GM19238 (cell line): ENCODE measurements at regions not wholly inside any gene's neighbourhood (a gene's known extent, or its start where the extent isn't known, plus 50 kb on each side); places are given as distances from the start of the nearest gene placed in this dataset.

Experiments used
- DNase-seq: peaks from one replicate; pipeline ENCODE4 v3.0.0; 2011; ENCODE audit warnings: low spot score; ENCODE audit not compliant: insufficient read length

- DNase-seq, result no peak
These were observed 135.9 kb upstream of the SLC1A4 start for GRCh38 chr2:64853306-64853705.

- no peak for DNase-seq
These were observed 135.3 kb upstream of the SLC1A4 start for GRCh38 chr2:64853894-64854293.

DNA sequence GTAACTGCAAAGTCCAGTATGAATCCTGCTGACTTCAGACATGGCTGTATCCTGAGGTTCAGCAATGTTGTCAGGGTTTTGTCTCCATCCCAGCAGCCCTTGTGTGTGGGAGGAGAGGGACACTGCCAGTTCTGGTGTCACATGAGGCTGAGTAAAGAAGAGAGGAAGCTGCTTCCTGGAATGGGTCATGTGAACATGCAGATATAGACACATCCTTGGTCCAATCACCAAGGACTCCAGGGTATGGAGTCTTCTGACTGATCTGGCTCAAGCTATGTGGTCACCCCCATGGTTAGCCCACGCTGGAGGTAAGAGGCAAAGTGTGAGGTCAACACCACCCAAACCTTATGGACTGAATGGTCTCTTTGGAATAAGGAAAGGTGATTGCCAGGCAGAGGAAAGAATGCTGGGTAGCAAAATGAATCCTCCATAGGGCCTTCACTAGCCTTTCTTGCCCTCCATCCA lies 134.4 kb upstream of the SLC1A4 start:
- no peak for DNase-seq

DNA sequence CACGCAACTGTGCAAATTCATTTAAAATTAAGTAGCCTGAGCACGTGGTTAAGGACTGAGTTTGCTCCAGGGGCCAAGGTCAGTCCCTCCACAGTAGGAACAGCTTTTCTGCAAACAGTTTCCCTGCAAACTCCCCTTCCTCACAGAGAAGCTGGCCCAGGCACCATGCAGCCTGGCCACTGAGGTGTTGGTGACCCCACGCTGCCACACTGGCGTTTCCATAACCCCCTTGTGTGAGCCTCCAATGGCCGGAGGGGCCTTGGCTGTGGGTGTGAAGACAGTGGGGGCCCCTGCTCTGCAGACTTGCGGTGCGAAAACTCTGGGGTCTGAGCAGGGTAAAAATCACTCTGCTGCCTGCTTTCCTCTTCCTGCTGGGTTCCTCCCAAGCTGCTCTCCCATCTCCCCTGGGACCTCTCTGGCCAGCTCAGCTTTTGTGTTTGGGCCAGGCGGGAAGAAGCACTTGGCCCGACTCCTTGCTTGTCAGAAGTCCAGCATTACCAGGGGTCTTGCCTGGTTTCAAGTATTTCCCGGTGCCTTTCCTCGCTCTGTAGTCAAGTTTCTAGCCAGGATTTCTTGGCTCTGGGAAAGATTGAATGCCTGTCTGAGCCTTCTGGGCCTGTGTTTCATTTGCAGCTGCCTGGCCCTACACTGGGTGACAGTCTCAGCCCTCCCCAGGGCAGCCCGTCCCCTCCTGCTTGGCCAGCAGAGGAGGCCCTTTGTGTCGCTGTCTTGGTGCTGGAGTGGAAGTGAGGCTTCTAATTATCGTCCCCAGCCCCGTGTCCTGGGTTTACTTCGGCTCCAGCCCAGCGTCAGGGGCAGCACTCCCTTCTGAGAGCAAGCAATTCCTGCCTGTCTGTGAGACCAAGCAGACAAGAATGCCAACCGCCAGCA lies 131.4 kb upstream of the SLC1A4 start:
- no peak for DNase-seq

- DNase-seq, result no peak
These were observed 130.5 kb upstream of the SLC1A4 start for GRCh38 chr2:64858541-64859311.

DNA sequence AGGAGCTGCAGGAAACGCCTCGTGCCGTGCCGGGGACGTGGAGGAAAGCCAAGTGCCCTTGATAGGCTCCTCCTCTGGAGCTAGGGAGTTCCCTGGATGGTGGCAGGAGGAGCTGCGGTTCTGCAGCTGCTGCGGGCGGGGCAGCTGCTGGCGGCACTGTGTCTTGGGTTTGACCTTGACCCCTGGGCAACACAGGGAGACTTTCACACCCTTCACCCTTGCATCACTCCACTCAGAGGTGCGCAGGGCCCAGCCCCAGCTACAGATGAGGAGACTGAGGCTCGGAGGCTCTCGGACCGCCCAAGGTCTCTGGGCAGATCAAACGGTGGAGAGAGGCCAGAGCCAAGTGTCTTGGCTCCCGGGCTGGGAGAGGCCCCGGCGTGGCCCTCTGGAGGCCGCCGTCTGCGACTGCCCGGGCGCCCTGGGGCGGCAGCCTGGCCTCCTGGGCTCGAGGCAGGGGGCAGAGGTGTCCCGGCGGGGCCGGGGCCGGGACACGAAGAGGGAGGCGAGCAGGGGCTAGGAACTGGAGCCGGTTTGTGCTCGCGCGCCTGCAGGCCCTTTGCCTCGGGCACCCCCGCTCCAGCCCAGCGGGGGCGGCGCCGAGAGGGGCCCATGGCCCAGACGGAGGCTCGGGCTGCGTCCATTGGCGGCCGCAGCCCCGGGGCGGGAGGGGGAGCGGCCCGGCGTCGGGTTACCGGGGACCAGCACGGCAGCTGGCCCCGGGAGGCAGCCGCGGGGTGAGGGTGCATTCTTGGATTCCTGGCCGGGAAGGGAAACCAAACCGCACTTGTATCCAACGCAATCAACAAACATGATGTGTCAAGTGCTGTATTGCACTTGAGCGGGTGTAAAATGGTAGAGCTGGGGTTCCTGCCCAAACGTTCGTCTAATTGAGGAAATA lies 129.6 kb upstream of the SLC1A4 start:
- DNase-seq, result peak; percentile 44

- no peak for DNase-seq
These were observed 128.8 kb upstream of the SLC1A4 start for GRCh38 chr2:64860276-64860885.

- no peak for DNase-seq
These were observed 128.3 kb upstream of the SLC1A4 start for GRCh38 chr2:64860936-64861335.

DNA sequence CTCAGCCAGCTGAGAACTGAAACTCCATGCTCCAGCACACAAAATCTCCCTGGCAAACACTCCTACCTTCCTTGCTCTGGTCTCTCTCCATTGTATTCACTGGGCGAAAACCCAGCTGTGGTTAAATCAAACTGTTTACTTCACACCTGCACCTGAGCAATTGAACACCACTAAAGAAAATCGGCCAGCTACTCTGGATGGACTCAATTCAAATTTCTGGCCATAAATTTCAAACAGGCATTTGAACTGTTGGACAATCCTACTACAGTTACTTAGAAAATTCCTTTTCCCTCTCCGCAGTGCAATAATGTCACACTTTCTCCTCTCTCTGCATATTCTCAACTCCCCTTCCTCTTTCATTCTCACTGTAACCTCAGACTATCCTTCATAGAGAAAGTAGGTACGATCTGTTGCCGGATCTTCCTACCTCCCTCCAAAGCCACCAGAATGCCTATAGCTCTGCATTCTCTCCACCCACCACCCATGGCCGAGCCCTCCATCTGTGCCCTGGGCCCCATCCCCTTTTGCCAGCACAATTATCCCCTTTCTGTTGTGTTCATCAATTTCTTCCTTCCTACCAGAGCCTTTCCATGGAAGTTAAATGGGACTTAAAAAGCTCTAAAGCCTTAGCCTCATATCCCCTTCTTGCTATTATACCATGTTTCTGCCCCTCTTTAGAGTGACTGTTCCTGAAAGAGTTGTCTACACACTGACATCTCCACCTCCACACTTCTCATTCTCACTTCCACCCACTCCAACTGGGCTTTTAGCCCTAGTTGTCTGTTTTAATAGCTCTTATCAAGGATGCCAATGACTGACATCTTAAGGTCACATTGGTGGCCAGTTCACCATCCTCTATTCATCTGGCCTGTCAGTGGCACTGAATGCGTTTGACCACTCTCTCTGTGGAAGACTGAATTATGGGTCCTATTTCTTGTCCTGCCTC lies 127.5 kb upstream of the SLC1A4 start:
- no peak for DNase-seq

GRCh38 chr2:64862623-64863022 lies 126.6 kb upstream of the SLC1A4 start:
- no peak for DNase-seq

DNA sequence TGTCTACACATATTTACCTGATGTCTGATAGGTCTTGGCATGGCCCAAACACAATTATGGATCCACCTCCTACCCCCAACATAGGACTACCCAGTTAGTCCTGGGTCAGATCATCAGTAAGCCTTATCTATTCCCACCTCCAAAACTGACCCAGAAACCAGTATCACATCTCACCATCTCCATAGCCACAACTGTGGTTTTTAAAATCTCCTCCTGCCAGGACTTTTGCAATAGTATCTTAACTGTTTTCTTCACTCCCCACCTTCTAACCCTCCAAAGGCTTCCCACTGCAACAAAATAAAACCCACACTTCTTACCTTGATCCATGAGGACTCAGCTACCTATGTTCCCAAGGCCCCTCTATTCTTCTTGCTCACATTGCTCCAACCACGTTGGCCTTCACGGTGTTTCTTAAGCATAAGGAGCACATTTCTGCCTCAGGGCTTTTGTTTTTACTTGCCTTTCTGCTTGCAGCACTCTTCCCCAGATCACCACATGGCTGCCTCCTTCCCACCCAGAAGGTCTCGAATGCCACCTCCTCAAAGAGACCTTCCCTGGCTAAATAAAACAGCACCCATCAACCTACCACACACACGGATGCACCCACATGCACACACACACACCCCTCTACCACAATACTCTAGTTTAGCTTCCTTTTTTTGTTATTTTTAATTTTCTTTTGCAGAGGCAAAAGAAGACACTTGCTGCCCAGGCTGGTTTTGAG lies 125.9 kb upstream of the SLC1A4 start:
- DNase-seq, result no peak

GRCh38 chr2:64865073-64865830 lies 123.9 kb upstream of the SLC1A4 start:
- DNase-seq, result peak; percentile 80

DNA sequence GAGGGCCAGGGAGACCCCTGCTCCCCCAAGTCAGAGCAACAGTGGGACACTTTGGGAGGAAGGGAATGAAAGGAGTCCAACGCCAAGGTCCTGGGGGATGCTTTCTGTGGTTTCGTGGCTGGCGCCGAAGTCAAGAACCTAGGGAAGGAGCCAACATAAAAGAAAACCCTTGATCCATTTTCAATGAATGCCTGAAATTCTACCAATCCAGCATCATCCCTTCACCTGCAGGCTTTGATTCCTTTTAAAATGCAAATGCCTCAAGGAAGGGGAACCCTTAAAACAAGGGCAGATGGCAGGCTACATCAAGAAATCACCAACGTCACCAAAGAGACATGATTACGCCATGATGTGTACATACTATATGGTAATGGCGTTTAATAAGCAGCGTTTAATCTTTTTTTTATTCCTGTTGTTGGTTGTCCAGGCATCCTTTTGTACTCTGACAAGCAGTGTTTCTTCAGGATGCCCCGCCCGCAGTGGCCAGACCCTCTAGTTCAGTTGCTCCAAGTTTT lies 123.3 kb upstream of the SLC1A4 start:
- DNase-seq, result no peak

DNA sequence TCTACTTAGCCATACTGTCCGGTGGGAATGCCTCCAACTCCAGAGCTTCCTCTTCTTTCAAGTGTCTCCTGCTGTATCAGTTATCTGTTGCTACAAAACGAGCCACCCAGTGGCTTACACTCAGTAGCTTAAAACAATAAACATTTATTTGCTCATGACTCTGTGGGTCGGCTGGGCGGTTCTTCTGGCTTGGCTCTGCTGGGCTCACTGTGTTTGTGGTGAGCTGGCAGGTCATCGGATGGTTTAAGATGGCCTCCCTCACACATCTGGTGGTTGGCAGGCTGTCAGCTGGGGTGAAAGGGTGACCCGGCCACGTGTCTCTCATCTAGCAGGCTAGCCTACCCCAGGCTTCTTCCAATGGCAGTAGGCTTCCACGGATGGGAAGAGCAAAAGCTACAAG lies 122.4 kb upstream of the SLC1A4 start:
- no peak for DNase-seq

GRCh38 chr2:64867253-64867996 lies 121.8 kb upstream of the SLC1A4 start:
- DNase-seq, result no peak

DNA sequence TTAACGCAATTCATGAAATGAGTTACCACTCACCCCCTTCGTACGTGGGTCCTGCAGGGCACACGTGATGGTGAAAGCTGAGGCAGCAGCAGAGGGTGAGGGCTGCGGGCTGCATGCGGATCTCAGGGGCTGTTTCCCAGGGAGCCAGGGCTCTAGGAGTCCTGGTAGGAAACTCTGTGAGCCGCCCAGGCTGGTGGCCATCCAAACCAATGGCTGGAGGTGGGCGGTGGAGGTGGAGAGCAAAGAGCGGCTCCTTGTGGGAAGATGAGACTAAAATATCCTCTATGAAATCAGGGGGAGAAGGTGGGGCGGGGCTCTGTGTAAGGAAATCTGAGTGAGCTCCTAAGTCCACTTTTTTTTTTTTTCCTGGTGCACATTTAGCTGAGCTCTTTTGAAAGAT lies 120.1 kb upstream of the SLC1A4 start:
- no peak for DNase-seq

DNA sequence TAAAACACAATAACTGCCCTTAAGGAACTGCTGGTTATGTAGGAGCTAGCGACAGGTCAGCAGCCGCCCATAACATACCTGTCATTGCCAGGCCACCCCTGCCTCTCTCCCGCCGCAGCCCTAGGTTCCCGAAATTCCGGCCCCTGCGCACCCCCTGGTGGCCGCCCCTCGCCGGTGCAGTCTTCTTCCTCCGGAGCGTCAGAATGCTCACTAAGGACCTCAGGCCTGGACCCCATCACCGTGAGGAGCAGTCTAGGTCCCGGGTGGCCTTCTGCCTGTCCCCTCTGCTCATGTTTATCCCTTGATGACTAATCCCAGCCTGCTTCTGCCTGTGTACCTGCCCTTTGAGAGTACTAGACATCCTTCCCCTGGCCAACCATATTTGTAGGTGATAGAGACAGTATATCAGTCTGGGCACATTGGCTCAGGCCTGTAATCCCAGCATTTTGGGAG lies 115.7 kb upstream of the SLC1A4 start:
- peak; percentile 67 for DNase-seq
